ENCODE measurements at regions not wholly inside any gene's neighbourhood (a gene's known extent, or its start where the extent isn't known, plus 50 kb on each side); places are given as distances from the start of the nearest gene placed in this dataset.

GRCh38 chr2:161031511-161031910 lies 128.7 kb upstream of the TANK start:
- Histone ChIP-seq H3K4me3 (no peak overlapping the region), H3K36me3 (no peaks in the 10 kb centered on the region), H3K27me3 (ENCODE audit: low read depth) (no peaks in the 10 kb centered on the region), H3K4me1 (peaks cover 3% of the 10 kb centered on the region), H3K9me3 (replicated peaks) (no peaks in the 10 kb centered on the region), H3K27ac (replicated peaks) (no peak overlapping the region)
- DNase-seq: no peak
- no peak for TF ChIP-seq CTCF (IDR thresholded peaks at IDR 0.05; ENCODE audit: borderline replicate concordance)
- intact Hi-C loops (cut with micrococcal nuclease): no loop called here

GRCh38 chr2:161032635-161033034 lies 127.6 kb upstream of the TANK start:
- no peaks in the 10 kb centered on the region for H3K9me3 ChIP-seq (replicated peaks)

GRCh38 chr2:161033059-161033660 lies 127.1 kb upstream of the TANK start:
- Histone ChIP-seq H3K27me3 (ENCODE audit: low read depth) (no peaks in the 10 kb centered on the region), H3K4me1 (peaks cover 4% of the 10 kb centered on the region), H3K36me3 (no peaks in the 10 kb centered on the region), H3K27ac (replicated peaks) (no peak overlapping the region), H3K4me3 (no peak overlapping the region), H3K9me3 (replicated peaks) (no peaks in the 10 kb centered on the region)
- no peak for DNase-seq
- TF ChIP-seq CTCF (IDR thresholded peaks at IDR 0.05; ENCODE audit: borderline replicate concordance): no peak
- intact Hi-C loops (cut with micrococcal nuclease): no loop called here

More at GRCh38 chr2:161032635-161033034, 127.6 kb upstream of the TANK start:
- H3K27me3 ChIP-seq (ENCODE audit: low read depth): no peaks in the 10 kb centered on the region
- intact Hi-C loops (cut with micrococcal nuclease): no loop called here
- H3K4me3 ChIP-seq: no peak overlapping the region
- no peak for DNase-seq
- no peak for TF ChIP-seq CTCF (IDR thresholded peaks at IDR 0.05; ENCODE audit: borderline replicate concordance)
- H3K36me3 ChIP-seq: no peaks in the 10 kb centered on the region
- H3K27ac ChIP-seq (replicated peaks): no peak overlapping the region
- peaks cover 4% of the 10 kb centered on the region for H3K4me1 ChIP-seq

GRCh38 chr2:161036926-161037325 lies 123.3 kb upstream of the TANK start:
- no peak for TF ChIP-seq CTCF (IDR thresholded peaks at IDR 0.05; ENCODE audit: borderline replicate concordance)
- H3K4me1 ChIP-seq: peaks cover 4% of the 10 kb centered on the region
- no peaks in the 10 kb centered on the region for H3K9me3 ChIP-seq (replicated peaks)
- H3K4me3 ChIP-seq: no peak overlapping the region
- H3K27me3 ChIP-seq (ENCODE audit: low read depth): no peaks in the 10 kb centered on the region
- no peak for DNase-seq
- no peak overlapping the region for H3K27ac ChIP-seq (replicated peaks)
- no peaks in the 10 kb centered on the region for H3K36me3 ChIP-seq
- intact Hi-C loops (cut with micrococcal nuclease): no loop called here

GRCh38 chr2:161039071-161039470 lies 121.2 kb upstream of the TANK start:
- Histone ChIP-seq H3K27ac (replicated peaks) (no peak overlapping the region), H3K27me3 (ENCODE audit: low read depth) (no peaks in the 10 kb centered on the region), H3K36me3 (no peaks in the 10 kb centered on the region), H3K4me3 (no peak overlapping the region), H3K4me1 (peaks cover 9% of the 10 kb centered on the region), H3K9me3 (replicated peaks) (no peaks in the 10 kb centered on the region)
- no peak for DNase-seq
- intact Hi-C loops (cut with micrococcal nuclease): no loop called here
- TF ChIP-seq CTCF (IDR thresholded peaks at IDR 0.05; ENCODE audit: borderline replicate concordance): no peak
